Spleen (tissue), 11 donors: ENCODE measurements at regions not wholly inside any gene's neighbourhood (a gene's known extent, or its start where the extent isn't known, plus 50 kb on each side); places are given as distances from the start of the nearest gene placed in this dataset.
A peak's percentile ranks its signal among the peaks of the same experiment; 100 is the strongest.
"Not testable (repeated sequence)": the region's sequence is repeated elsewhere in the genome, so short reads cannot be mapped to it uniquely, and the experiment has no call there.

Experiments
- DNase-seq: peaks from one replicate; pipeline ENCODE4 v3.0.0-alpha.2; 2020
- H3K27ac ChIP-seq, 8 donors: fragments of 200-600 bp; sonication (generic) in 7 of 8; 1 replicate in 4 of 8; 2 replicates in 4 of 8; pipeline versions ENCODE4 v1.5.0 to v1.8.0; 2016 to 2021; ENCODE audit warnings: inconsistent platforms in 4 of 8, mild to moderate bottlenecking in 4 of 8, moderate library complexity in 1 of 8
- H3K27me3 ChIP-seq, 7 donors: fragments of 200-600 bp; sonication (generic) in 6 of 7; replicated peaks in 1 of 7; 1 replicate in 4 of 7; 2 replicates in 3 of 7; pipeline versions ENCODE4 v1.5.0 to v1.8.0; 2016 to 2021; ENCODE audit warnings: inconsistent platforms in 3 of 7, mild to moderate bottlenecking in 1 of 7
- H3K36me3 ChIP-seq, 6 donors: fragments of 200-600 bp; sonication (generic) in 5 of 6; 1 replicate in 4 of 6; 2 replicates in 2 of 6; pipeline versions ENCODE4 v1.5.0 to v1.8.0; 2016 to 2021; ENCODE audit warnings: inconsistent platforms in 2 of 6
- H3K4me1 ChIP-seq, 6 donors: fragments of 200-600 bp; sonication (generic) in 5 of 6; 1 replicate in 3 of 6; 2 replicates in 3 of 6; pipeline versions ENCODE4 v1.5.0 to v1.8.0; 2016 to 2021; ENCODE audit warnings: inconsistent platforms in 3 of 6
- H3K4me3 ChIP-seq, 8 donors: fragments of 200-600 bp; sonication (generic) in 7 of 8; 1 replicate in 4 of 8; 2 replicates in 4 of 8; pipeline versions ENCODE4 v1.5.0 to v1.8.0; 2016 to 2021; ENCODE audit warnings: inconsistent platforms in 4 of 8, mild to moderate bottlenecking in 4 of 8, moderate library complexity in 2 of 8
- H3K9me3 ChIP-seq, 8 donors: fragments of 200-600 bp; sonication (generic) in 7 of 8; 1 replicate in 4 of 8; 2 replicates in 4 of 8; pipeline versions ENCODE4 v1.5.0 to v1.8.0; 2016 to 2021; ENCODE audit warnings: inconsistent platforms in 4 of 8
- CTCF ChIP-seq, 11 experiments: fragments of 200-600 bp in 7 of 11; fragments of 450-650 bp in 4 of 11; sonication (generic) in 4 of 11; IDR thresholded peaks in 8 of 11; conservative IDR thresholded peaks in 3 of 11; 1 replicate in 7 of 11; 2 replicates in 4 of 11; pipeline versions ENCODE4 v1.4.0 to v1.8.0; 2016 to 2021; ENCODE audit warnings: antibody characterized with exemption in 11 of 11, inconsistent platforms in 4 of 11, mild to moderate bottlenecking in 1 of 11
- POLR2A ChIP-seq, 3 donors: fragments of 450-650 bp; IDR thresholded peaks; one replicate each; pipeline ENCODE4 v1.5.1; 2017; ENCODE audit warnings: antibody characterized with exemption in 3 of 3, mild to moderate bottlenecking in 1 of 3
- POLR2AphosphoS5 ChIP-seq, 3 donors: sonication (generic); formaldehyde crosslinking; IDR thresholded peaks; one replicate each; pipeline ENCODE4 v1.5.1; 2017; ENCODE audit warnings: antibody characterized with exemption in 3 of 3
- whole genome bisulfite sequencing, 5 donors: extraction: QIAGEN DNeasy Blood & Tissue Kit in 3 of 5; methylation state at CpG; one replicate each; pipeline versions ENCODE4 v1.1.5 to v1.1.7; 2013 to 2018; 5-methylcytosine and 5-hydroxymethylcytosine counted together
- intact Hi-C: fragments of 100-400 bp; cut with DNase I; formaldehyde crosslinking; loops from one replicate; pipeline ENCODE4 v1.15.0; 2023; ENCODE audit warnings: low total_unique reads
- donor health status: healthy with polysubstance abuse.
- donor health status: DM: no; HTN: no; CAD: no; lungs with moderate emphysema.
- donor health status: DM: no; HTN: no; CAD: no.
- donor health status: Bipolar disorder and iron deficiency.
- donor health status: healthy.
- donor health status: DM: no; HTN: no; CAD: no.
- donor health status: DM: yes; HTN: yes; CAD: no.

GRCh38 chr7:24442170-24442777 is 131.0 kb upstream of the PALS2 start:
- no peaks in the 10 kb centered on the region for H3K9me3 ChIP-seq
- H3K4me1 ChIP-seq = peaks cover 0 to 14% (median 0%) of the 10 kb centered on the region in 6 donors
- 67 to 88% (median 76%) methylated on average over 4 of the region's 4 CpGs for WGBS, 5 donors
- no peaks in the 10 kb centered on the region for H3K36me3 ChIP-seq
- peak overlapping the region in 5 of 8 donors; percentile 5 to 53 (median 27) for H3K27ac ChIP-seq
- H3K4me3 ChIP-seq = no peak overlapping the region
- no peak for DNase-seq
- intact Hi-C loops = no loop called here
- no peaks in the 10 kb centered on the region for H3K27me3 ChIP-seq
- TF ChIP-seq POLR2A (IDR thresholded peaks at IDR 0.05) = no peak
- TF ChIP-seq POLR2AphosphoS5 (IDR thresholded peaks at IDR 0.05) = no peak
- no peak for TF ChIP-seq CTCF (IDR thresholded peaks at IDR 0.05 in 8 of 11, conservative IDR thresholded peaks at IDR 0.05 in 3 of 11)

GRCh38 chr7:24444666-24445440 is 128.4 kb upstream of the PALS2 start:
- DNase-seq = no peak
- 85 to 88% (median 86%) methylated on average over 11 of the region's 11 CpGs for whole genome bisulfite sequencing, 5 donors
- Histone ChIP-seq H3K9me3 (no peaks in the 10 kb centered on the region), H3K27ac (no peak overlapping the region), H3K36me3 (no peaks in the 10 kb centered on the region), H3K4me3 (no peak overlapping the region), H3K4me1 (peaks cover 0 to 14% (median 0%) of the 10 kb centered on the region in 6 donors), H3K27me3 (no peaks in the 10 kb centered on the region)
- TF ChIP-seq POLR2AphosphoS5 (IDR thresholded peaks at IDR 0.05) = no peak
- TF ChIP-seq CTCF (IDR thresholded peaks at IDR 0.05 in 8 of 11, conservative IDR thresholded peaks at IDR 0.05 in 3 of 11) = no peak
- TF ChIP-seq POLR2A (IDR thresholded peaks at IDR 0.05) = no peak
- intact Hi-C loops = no loop called here

GRCh38 chr7:24448038-24448437 is 125.2 kb upstream of the PALS2 start:
- no peaks in the 10 kb centered on the region for H3K27me3 ChIP-seq
- no peaks in the 10 kb centered on the region for H3K4me1 ChIP-seq
- H3K27ac ChIP-seq = no peak overlapping the region
- no peaks in the 10 kb centered on the region for H3K36me3 ChIP-seq
- no peaks in the 10 kb centered on the region for H3K9me3 ChIP-seq
- no peak overlapping the region for H3K4me3 ChIP-seq
- TF ChIP-seq POLR2AphosphoS5 (IDR thresholded peaks at IDR 0.05) (no peak), POLR2A (IDR thresholded peaks at IDR 0.05) (no peak), CTCF (IDR thresholded peaks at IDR 0.05 in 8 of 11, conservative IDR thresholded peaks at IDR 0.05 in 3 of 11) (no peak)
- WGBS, 5 donors = 81 to 84% (median 81%) methylated on average over 4 of the region's 4 CpGs
- intact Hi-C loops = no loop called here
- no peak for DNase-seq

GRCh38 chr7:24449416-24449815 is 123.8 kb upstream of the PALS2 start:
- H3K4me1 ChIP-seq, H3K27me3 ChIP-seq, H3K9me3 ChIP-seq, intact Hi-C loops, H3K27ac ChIP-seq, H3K36me3 ChIP-seq, H3K4me3 ChIP-seq, DNase-seq: not testable (repeated sequence)
- WGBS, 5 donors = 77 to 90% (median 85%) methylated on average over 5 of the region's 5 CpGs
